ENCODE measurements at regions not wholly inside any gene's neighbourhood (a gene's known extent, or its start where the extent isn't known, plus 50 kb on each side); places are given as distances from the start of the nearest gene placed in this dataset.

DNA sequence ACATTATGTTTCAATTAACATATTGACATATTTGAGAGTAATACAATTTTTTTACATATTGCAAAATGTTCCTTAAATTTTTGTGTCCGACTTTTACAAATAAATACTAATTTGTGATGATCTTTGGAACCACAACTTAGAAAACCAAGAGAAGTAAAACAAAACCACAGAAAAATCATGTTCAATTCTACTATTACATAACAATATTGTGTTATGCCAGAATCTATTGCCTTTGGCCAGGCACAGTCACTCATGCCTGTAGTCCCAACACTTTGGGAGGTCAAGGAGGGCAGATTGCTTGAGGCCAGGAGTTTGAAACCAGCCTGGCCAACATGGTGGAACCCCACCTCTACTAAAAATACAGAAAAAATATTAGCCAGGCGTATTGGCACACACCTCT, 92.8 kb upstream of the APCDD1 start:
- Mint-ChIP-seq H3K4me1 (ENCODE audit: low read depth) (no peaks in the 10 kb centered on the region), H3K4me3 (no peak overlapping the region), H3K36me3 (ENCODE audit: low read depth) (no peaks in the 10 kb centered on the region), H3K27me3 (peaks cover 2% of the 10 kb centered on the region), H3K9me3 (peaks cover 12% of the 10 kb centered on the region), H3K27ac (no peak overlapping the region)
- ChIA-PET CTCF (no interaction called here), POLR2A (no interaction called here)
- no peak overlapping the region for H3K27ac ChIP-seq (ENCODE audit: low read depth in 1 of 2, low read length in 2 of 2)
- TF ChIP-seq, protein P1, sequence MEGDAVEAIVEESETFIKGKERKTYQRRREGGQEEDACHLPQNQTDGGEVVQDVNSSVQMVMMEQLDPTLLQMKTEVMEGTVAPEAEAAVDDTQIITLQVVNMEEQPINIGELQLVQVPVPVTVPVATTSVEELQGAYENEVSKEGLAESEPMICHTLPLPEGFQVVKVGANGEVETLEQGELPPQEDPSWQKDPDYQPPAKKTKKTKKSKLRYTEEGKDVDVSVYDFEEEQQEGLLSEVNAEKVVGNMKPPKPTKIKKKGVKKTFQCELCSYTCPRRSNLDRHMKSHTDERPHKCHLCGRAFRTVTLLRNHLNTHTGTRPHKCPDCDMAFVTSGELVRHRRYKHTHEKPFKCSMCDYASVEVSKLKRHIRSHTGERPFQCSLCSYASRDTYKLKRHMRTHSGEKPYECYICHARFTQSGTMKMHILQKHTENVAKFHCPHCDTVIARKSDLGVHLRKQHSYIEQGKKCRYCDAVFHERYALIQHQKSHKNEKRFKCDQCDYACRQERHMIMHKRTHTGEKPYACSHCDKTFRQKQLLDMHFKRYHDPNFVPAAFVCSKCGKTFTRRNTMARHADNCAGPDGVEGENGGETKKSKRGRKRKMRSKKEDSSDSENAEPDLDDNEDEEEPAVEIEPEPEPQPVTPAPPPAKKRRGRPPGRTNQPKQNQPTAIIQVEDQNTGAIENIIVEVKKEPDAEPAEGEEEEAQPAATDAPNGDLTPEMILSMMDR (IDR thresholded peaks at IDR 0.05): no peak
- ATAC-seq (ENCODE audit: poor library complexity) (no peak), DNase-seq (no peak)
- H3K4me1 ChIP-seq (ENCODE audit: insufficient read depth, low read length): no peaks in the 10 kb centered on the region
- H3K9me3 ChIP-seq (ENCODE audit: control insufficient read depth in 1 of 2, insufficient read depth in 1 of 2, low read length in 2 of 2): peaks cover 7 to 10% of the 10 kb centered on the region in 2 experiments
- H3K36me3 ChIP-seq (ENCODE audit: insufficient read depth, low read length): no peaks in the 10 kb centered on the region
- H3K4me3 ChIP-seq (ENCODE audit: low read length): no peak overlapping the region
- intact Hi-C loops (cut with DNase I, micrococcal nuclease): no loop called here
- no peaks in the 10 kb centered on the region for H3K27me3 ChIP-seq (ENCODE audit: control insufficient read depth in 1 of 2, insufficient read depth in 2 of 2, low read length in 2 of 2)

DNA sequence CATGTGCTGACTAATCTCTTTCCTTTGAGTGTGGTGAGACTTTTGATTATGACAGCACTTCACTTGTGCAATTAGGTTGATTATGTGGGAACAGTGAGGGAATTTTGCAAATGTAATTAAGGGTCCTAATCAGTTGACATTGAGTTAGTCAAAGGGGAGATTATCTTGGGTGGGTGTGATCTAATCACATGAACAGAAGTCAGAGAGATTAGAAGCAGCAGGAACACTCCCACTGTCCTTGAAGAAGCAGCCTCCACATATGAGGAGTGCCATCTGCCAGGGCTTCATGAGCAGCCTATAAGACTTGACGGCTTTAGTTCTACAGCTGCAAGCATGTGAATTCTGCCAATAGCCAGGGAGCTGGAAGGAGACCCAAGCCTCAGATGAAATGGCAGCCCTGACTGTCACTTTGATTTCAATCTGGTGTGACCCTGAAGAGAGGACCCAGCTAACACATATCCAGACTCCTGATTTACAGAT, 89.4 kb upstream of the APCDD1 start:
- Mint-ChIP-seq H3K9me3 (peaks cover 5% of the 10 kb centered on the region), H3K4me3 (no peak overlapping the region), H3K27ac (no peak overlapping the region), H3K36me3 (ENCODE audit: low read depth) (no peaks in the 10 kb centered on the region), H3K4me1 (ENCODE audit: low read depth) (no peaks in the 10 kb centered on the region), H3K27me3 (peaks cover 4% of the 10 kb centered on the region)
- TF ChIP-seq, protein P1 (IDR thresholded peaks at IDR 0.05): no peak
- no peak overlapping the region for H3K4me3 ChIP-seq (ENCODE audit: low read length)
- DNase-seq (no peak), ATAC-seq (ENCODE audit: poor library complexity) (no peak)
- H3K9me3 ChIP-seq (ENCODE audit: control insufficient read depth in 1 of 2, insufficient read depth in 1 of 2, low read length in 2 of 2): no peaks in the 10 kb centered on the region
- POLR2A ChIA-PET: no interaction called here
- no peaks in the 10 kb centered on the region for H3K36me3 ChIP-seq (ENCODE audit: insufficient read depth, low read length)
- H3K27ac ChIP-seq (ENCODE audit: low read depth in 1 of 2, low read length in 2 of 2): no peak overlapping the region
- CTCF ChIA-PET: no interaction called here
- H3K27me3 ChIP-seq (ENCODE audit: control insufficient read depth in 1 of 2, insufficient read depth in 2 of 2, low read length in 2 of 2): peaks cover 2 to 4% of the 10 kb centered on the region in 2 experiments
- no peaks in the 10 kb centered on the region for H3K4me1 ChIP-seq (ENCODE audit: insufficient read depth, low read length)
- intact Hi-C loops (cut with DNase I, micrococcal nuclease): no loop called here

DNA sequence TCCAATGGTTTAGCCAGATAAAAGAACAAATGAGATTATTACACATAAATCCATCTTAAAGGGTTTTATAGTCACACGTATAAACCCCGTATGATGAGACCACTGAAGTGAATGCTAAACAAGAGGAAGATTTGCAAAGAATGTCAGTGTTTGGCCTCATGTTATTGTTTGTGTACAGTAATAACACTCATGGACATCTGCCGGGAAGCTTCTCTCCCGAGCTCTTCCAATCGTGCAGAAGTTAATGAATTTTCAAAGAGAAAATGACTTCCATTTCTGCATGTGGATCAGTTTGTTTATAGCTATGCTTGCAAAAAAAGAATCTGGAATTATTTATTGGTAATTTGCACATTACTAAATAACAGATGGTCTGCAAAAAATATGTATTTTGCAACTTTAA, 88.5 kb upstream of the APCDD1 start:
- no peaks in the 10 kb centered on the region for H3K9me3 ChIP-seq (ENCODE audit: control insufficient read depth in 1 of 2, insufficient read depth in 1 of 2, low read length in 2 of 2)
- peaks cover 2 to 4% of the 10 kb centered on the region in 2 experiments for H3K27me3 ChIP-seq (ENCODE audit: control insufficient read depth in 1 of 2, insufficient read depth in 2 of 2, low read length in 2 of 2)
- POLR2A ChIA-PET: no interaction called here
- peaks cover 4% of the 10 kb centered on the region for H3K27me3 Mint-ChIP-seq
- TF ChIP-seq, protein P1 (IDR thresholded peaks at IDR 0.05): no peak
- intact Hi-C loops (cut with DNase I, micrococcal nuclease): no loop called here
- H3K9me3 Mint-ChIP-seq: peaks cover 3% of the 10 kb centered on the region
- CTCF ChIA-PET: no interaction called here
- H3K4me1 ChIP-seq (ENCODE audit: insufficient read depth, low read length): no peaks in the 10 kb centered on the region
- H3K36me3 Mint-ChIP-seq (ENCODE audit: low read depth): no peaks in the 10 kb centered on the region
- no peak overlapping the region for H3K27ac ChIP-seq (ENCODE audit: low read depth in 1 of 2, low read length in 2 of 2)
- H3K4me3 Mint-ChIP-seq: no peak overlapping the region
- no peak overlapping the region for H3K27ac Mint-ChIP-seq
- no peak for ATAC-seq (ENCODE audit: poor library complexity)
- H3K4me3 ChIP-seq (ENCODE audit: low read length): no peak overlapping the region
- DNase-seq: no peak
- H3K4me1 Mint-ChIP-seq (ENCODE audit: low read depth): no peaks in the 10 kb centered on the region
- H3K36me3 ChIP-seq (ENCODE audit: insufficient read depth, low read length): no peaks in the 10 kb centered on the region
